C1 segment of cervical spinal cord (tissue), 14 donors: ENCODE measurements at regions not wholly inside any gene's neighbourhood (a gene's known extent, or its start where the extent isn't known, plus 50 kb on each side); places are given as distances from the start of the nearest gene placed in this dataset.
"Not testable (repeated sequence)": the region's sequence is repeated elsewhere in the genome, so short reads cannot be mapped to it uniquely, and the experiment has no call there.

Source experiments
- DNase-seq, 14 donors: peaks; one replicate each; lab custom pipeline; 2025; lab: John Stamatoyannopoulos, UW

GRCh38 chr2:111422562-111422961, 301.8 kb downstream of the BCL2L11 start:
- not testable (repeated sequence) for DNase-seq

- not testable (repeated sequence) for DNase-seq
Observed at GRCh38 chr2:111423184-111423583, 302.5 kb downstream of the BCL2L11 start.

- DNase-seq, result not testable (repeated sequence)
Observed at GRCh38 chr2:111424176-111424575, 303.5 kb downstream of the BCL2L11 start.

DNA sequence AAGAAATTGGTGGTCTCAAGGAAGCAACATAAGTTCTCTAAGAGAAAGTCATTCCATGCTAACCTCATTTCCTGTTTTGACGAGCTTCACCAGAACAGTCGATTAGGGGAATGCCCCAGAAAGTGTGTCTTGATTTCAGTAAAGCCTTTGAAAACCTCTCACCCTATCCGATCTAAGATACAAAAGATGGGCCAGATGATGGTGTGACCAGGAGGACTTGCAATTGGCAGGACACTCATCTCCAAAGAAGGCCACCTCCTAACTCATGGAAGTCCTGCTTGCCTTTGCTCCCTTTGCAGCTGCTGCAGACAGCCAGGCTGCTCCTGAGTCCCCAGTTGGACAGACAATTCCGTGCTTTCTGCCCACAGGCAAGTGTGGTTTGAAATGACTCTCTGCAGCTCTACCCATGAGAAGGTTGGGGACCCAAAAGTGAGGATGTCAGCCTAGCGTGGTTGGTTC, 304.2 kb downstream of the BCL2L11 start:
- DNase-seq, result not testable (repeated sequence)

GRCh38 chr2:111425789-111426201, 305.1 kb downstream of the BCL2L11 start:
- not testable (repeated sequence) for DNase-seq

DNA sequence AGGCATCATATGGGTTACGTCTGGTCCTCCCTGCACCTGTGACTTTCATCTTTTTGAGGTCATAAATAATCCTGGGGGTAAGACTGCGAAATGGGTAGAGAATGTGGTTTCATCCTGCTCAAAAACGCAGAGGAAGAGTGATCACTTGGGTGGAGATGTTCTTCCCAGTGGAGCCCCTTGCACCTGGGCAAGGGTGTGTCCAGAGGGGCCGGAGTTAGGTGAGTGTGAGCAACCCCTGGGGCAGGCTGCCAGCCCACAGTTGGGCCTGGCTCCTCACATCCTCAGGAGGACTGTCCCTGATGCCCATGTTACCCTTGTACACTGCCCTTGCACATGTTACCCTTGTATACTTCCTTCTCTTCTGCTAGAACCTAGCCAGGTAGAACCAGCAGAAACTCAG, 306.6 kb downstream of the BCL2L11 start:
- DNase-seq, result not testable (repeated sequence)

DNA sequence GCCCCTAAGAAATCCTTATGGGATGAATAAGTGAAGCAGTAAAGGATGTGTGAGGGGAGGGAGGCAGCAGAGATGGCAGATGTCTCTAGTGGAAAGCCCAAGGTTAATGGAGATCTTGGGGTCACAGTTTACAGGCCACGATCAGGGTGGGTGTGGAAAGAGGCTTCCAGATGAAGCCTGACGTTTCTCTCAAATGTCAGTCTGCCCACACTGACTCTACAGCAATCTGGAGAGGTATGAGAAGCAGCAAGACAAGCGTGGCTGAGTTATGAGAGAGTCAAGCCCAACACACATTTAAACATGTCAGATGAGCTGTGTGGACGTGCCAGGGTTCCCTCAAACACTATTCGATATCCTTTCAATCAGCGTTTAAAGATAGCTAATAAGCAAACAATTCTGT, 308.2 kb downstream of the BCL2L11 start:
- DNase-seq, result not testable (repeated sequence)

DNA sequence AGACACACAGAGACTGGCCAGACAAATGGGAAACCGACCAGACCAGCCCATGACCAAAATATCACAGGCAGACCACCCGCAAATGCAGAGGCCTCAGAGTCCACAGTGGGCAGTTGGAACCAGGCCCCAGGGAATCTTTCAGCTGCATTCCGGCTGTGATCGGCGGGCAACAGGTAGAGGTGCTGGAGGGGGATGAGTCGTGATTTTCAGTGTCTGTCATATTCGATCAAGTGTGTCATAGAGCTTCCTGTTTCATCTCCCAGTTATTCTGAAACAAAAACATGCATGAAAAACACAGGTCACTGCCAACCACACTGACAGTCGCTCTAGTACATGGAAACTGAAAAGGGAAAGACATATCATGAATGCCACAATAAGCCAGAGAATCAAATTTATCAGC, 308.6 kb downstream of the BCL2L11 start:
- not testable (repeated sequence) for DNase-seq

GRCh38 chr2:111430817-111431661, 310.3 kb downstream of the BCL2L11 start:
- not testable (repeated sequence) for DNase-seq

DNA sequence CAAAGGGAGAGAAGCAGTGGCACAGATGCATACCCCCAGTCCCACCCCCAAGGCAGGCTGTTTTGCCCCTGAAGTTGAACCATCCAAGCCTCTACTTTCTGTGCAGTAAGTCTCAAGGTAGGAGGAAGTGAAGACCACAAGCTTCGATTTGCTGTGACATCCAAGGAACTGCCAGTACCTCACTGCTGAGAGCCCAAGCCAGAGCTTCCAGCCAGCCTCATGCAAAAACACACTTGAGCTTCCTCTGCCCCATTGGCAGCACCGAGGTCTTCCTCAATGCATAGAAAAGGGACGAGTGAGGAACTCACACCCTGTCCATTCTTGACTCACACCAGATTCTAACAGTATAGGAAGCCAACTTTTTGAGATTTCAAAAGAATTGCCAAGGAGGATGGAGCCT, 311.7 kb downstream of the BCL2L11 start:
- DNase-seq, result not testable (repeated sequence)

DNA sequence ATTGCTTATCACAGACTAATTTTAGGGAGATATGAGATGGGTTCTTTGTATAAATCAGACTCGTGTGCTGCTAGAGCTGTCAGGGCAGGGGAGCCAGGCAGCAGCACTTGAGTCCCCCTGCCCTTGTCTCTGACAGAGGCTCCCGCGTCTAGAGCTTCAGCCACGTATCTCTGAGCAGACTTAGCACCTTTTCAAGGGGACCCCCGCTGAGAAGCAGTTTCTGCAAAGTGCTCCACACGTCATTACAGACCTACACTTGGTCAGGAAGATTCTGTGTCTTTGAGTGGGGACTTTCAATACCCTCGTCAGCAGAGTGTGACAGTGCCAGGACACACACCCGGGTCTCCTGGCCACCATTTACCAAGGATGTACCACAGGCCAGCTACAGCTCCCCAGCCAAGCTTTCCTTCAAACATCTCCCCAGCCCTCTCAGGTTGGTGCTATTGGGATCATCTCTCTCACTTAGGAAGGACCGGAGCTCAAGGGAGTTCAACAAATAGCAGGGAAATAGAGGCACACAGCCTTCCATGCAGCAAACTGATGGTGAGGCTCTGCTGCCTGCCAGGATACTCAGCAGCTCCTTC, 312.3 kb downstream of the BCL2L11 start:
- DNase-seq, result not testable (repeated sequence)

DNA sequence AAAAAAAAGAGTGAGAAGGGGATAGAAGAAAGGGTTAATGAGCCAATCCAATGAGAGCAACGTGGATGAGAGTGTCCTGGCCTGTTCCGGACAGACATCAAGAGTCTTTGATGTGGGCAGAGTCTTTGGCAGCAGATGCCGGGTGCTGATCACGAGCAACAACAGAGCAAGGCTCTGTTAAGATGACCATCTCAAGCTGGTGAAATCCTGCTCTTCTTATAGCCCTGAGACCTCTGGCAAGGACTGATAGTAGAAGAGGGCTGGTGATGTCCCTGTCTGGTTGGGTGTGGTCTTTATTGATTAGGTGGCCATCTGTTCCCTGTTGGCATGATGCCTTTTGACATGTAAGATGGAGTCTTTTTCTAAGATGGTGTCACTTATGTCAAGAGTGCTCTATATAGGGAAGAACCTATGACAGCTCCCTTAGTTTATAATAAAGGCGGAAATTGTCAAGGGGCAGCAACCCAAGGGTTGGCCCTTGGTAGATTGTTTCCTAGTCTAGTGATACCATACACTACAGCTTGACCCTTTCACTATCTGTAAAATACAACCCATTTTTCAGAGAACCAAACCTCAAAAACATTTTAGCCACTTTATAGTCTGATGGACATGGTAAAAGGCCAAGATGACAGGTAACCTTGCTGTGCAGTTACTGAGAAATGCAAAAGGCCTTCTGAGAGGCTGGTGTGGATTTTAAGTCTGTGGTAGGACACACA, 313.3 kb downstream of the BCL2L11 start:
- not testable (repeated sequence) for DNase-seq

GRCh38 chr2:111434608-111434939, 313.9 kb downstream of the BCL2L11 start:
- DNase-seq, result not testable (repeated sequence)

DNA sequence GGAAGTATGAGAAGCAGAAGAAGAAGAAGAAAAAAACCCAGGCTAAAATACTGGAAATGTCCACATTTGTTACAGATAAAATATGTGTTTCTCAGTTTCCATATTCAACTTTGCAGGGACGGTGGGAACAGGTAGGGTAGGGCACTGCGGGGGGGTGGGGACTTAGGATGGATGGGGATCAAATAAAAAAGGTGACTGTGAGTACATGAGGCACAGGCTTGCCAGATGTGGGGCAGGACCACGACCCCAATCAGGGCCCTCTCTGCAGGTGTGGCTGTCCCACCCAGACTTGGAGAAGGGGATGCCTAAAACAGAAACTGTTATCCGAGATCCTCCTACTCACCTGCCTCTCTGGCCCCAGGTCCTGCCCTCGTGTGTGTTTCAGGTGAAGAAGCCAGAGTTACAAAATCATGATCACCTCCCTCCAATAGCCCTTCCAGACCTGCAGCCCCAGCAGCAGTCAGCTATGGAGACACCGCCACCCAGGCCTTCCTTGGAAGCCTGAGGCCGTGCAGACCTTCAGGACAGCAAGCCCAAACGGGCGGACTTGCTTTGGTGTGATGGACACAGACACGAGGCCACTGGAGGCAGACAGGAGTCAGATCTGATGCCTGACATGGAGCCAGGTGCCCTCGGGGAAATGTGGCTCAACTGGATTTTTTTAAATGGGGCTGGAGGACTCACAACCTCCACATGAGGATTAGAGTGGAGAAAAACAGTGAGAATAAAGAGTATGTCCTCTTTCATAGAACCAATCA, 315.0 kb downstream of the BCL2L11 start:
- not testable (repeated sequence) for DNase-seq

DNA sequence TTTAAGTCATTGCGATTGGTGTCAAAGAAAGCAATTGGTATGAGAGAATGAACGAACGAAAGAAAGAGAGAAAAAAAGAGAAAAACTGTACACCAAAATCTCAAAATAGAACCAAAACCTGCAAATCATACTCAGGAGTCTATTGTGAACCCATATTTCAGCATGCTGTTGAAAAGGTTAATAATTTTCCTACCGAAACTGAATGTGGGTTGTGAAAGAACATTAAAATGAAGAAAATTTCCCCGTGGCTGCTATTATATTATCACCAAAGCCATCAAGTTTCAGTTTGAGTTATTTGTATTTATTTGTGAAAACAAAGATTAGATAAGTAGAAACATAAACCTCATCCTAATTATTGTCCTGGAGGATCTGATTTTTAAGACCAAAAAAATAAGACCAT, 315.7 kb downstream of the BCL2L11 start:
- DNase-seq, result not testable (repeated sequence)

GRCh38 chr2:111437288-111437990, 316.7 kb downstream of the BCL2L11 start:
- not testable (repeated sequence) for DNase-seq

- not testable (repeated sequence) for DNase-seq
Observed at GRCh38 chr2:111438161-111438560, 317.4 kb downstream of the BCL2L11 start.

- DNase-seq, result not testable (repeated sequence)
Observed at GRCh38 chr2:111439237-111439636, 318.5 kb downstream of the BCL2L11 start.

DNA sequence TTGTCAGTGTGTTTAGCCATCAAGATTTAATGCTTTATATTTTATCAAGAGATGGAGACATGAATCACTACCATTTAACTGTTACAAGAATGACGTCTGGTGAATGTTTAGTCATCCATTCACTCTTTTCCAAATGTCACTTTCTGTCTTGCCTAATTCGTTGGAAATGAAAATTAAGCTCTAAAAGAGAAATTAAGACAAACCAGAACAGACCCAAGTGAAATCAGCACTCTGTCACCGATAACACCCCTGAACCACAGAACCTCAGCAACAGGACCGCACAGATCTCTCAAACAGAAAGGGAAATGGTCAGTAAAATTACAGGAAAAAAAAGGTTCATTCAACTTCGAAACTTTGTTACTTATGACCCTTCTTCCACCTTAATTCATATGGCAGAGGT, 320.9 kb downstream of the BCL2L11 start:
- DNase-seq, result not testable (repeated sequence)

GRCh38 chr2:111442767-111443454, 322.2 kb downstream of the BCL2L11 start:
- not testable (repeated sequence) for DNase-seq
